OCI-LY3 (cell line): ENCODE measurements at regions not wholly inside any gene's neighbourhood (a gene's known extent, or its start where the extent isn't known, plus 50 kb on each side); places are given as distances from the start of the nearest gene placed in this dataset.

Source experiments
- H2AFZ ChIP-seq: fragments of 200-600, 300-600 bp; shearing (Covaris generic); 2 replicates; pipeline ENCODE4 v1.6.0; 2014; ENCODE audit warnings: antibody characterized with exemption, low read depth, low read length
- H3K27ac ChIP-seq: fragments of 200-600, 300-600 bp; sonication (generic); 2 replicates; pipeline ENCODE4 v1.5.1; 2014; ENCODE audit warnings: mild to moderate bottlenecking, low read length, moderate library complexity, mixed read lengths
- H3K27me3 ChIP-seq: fragments of 200-600, 300-600 bp; sonication (generic); 2 replicates; pipeline ENCODE4 v1.6.1; 2014; ENCODE audit warnings: low read depth, low read length, mixed read lengths
- H3K36me3 ChIP-seq: fragments of 200-600, 300-600 bp; sonication (generic); replicated peaks from 2 replicates; pipeline ENCODE3; 2014; ENCODE audit warnings: low read depth, low read length, mixed read lengths
- H3K4me1 ChIP-seq: fragments of 300-600, 200-600 bp; sonication (generic); 2 replicates; pipeline ENCODE4 v1.6.1; 2014; ENCODE audit warnings: low read length, mixed read lengths
- H3K4me2 ChIP-seq: fragments of 200-600, 300-600 bp; sonication (generic); 2 replicates; pipeline ENCODE4 v1.6.1; 2014; ENCODE audit warnings: low read length, mixed read lengths
- H3K4me3 ChIP-seq: fragments of 300-600, 200-600 bp; sonication (generic); 2 replicates; pipeline ENCODE4 v1.5.1; 2014; ENCODE audit warnings: antibody characterized with exemption, mild to moderate bottlenecking, low read length, moderate library complexity
- H3K79me2 ChIP-seq: fragments of 300-600, 200-600 bp; shearing (Covaris generic); 2 replicates; pipeline ENCODE4 v1.6.1; 2014; ENCODE audit warnings: mild to moderate bottlenecking, low read length, mixed read lengths
- H3K9ac ChIP-seq: fragments of 300-600, 200-600 bp; shearing (Covaris generic); 2 replicates; pipeline ENCODE4 v1.6.0; 2014; ENCODE audit warnings: mild to moderate bottlenecking, low read length, moderate library complexity
- H3K9me3 ChIP-seq: fragments of 200-600, 300-600 bp; shearing (Covaris generic); 2 replicates; pipeline ENCODE4 v1.6.1; 2014; ENCODE audit warnings: low read length, mixed read lengths; ENCODE audit not compliant: insufficient read depth
- H4K20me1 ChIP-seq: fragments of 200-600, 300-600 bp; sonication (generic); 2 replicates; pipeline ENCODE4 v1.6.1; 2016; ENCODE audit warnings: low read length, mixed read lengths; ENCODE audit not compliant: insufficient read depth
- EZH2phosphoT487 ChIP-seq: fragments of 200-600 bp; shearing (Covaris generic); IDR thresholded peaks from 2 replicates; pipeline ENCODE4 v1.6.1; 2018; ENCODE audit warnings: antibody characterized with exemption, mixed run types, low read depth
- TF ChIP-seq, protein P1 (sequence below): fragments of 200-600, 300-600 bp; sonication (generic); IDR thresholded peaks from 2 replicates; pipeline ENCODE4 v1.5.1; 2014; ENCODE audit warnings: antibody characterized with exemption, low read length, low read depth

DNA sequence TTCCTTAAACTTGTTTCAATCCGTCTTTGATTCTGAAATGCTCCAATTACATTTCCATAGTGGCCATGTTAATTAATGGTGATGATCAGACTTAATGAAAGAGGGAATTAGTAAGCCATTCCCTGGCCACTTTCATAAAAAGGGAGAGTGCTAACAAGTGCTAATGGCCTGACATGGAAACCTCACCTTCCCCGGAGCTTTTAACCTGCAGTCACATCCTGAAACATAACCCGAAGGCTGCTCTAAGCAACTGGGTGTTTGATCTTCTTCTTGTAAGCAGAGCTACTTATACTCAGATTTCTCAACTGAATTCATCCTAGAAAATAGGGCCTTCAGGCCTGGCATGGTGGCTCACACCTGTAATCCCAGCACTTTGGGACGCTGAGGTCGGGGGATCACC lies 67.1 kb upstream of the ZMYND8 start:
- Histone ChIP-seq H3K9ac (no peak overlapping the region), H2AFZ (no peak overlapping the region), H3K27me3 (no peaks in the 10 kb centered on the region), H3K4me2 (no peak overlapping the region), H4K20me1 (no peaks in the 10 kb centered on the region), H3K4me3 (no peak overlapping the region), H3K9me3 (peaks cover 19% of the 10 kb centered on the region), H3K79me2 (no peaks in the 10 kb centered on the region), H3K27ac (no peak overlapping the region), H3K4me1 (peaks cover 12% of the 10 kb centered on the region), H3K36me3 (peaks cover 8% of the 10 kb centered on the region)
- TF ChIP-seq, protein P1, sequence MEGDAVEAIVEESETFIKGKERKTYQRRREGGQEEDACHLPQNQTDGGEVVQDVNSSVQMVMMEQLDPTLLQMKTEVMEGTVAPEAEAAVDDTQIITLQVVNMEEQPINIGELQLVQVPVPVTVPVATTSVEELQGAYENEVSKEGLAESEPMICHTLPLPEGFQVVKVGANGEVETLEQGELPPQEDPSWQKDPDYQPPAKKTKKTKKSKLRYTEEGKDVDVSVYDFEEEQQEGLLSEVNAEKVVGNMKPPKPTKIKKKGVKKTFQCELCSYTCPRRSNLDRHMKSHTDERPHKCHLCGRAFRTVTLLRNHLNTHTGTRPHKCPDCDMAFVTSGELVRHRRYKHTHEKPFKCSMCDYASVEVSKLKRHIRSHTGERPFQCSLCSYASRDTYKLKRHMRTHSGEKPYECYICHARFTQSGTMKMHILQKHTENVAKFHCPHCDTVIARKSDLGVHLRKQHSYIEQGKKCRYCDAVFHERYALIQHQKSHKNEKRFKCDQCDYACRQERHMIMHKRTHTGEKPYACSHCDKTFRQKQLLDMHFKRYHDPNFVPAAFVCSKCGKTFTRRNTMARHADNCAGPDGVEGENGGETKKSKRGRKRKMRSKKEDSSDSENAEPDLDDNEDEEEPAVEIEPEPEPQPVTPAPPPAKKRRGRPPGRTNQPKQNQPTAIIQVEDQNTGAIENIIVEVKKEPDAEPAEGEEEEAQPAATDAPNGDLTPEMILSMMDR: no peak
- TF ChIP-seq EZH2phosphoT487: no peak

DNA sequence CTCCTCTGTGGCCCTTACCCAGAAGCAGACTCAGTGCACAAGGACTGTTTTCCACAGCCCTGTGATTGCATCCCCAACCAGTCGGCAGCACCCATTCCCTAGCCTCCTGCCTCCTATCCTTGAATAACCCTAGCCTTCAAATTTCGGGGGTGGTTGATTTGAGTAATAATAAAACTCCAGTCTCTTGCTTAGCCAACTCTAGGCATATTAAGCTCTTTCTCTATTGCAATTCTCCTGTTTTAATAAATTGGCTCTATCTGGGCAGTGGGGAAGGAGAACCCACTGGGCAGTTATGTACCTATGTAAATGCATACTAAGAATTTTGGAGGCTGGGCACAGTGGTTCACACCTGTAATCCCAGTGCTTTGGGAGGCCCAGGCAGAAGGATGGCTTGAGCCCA lies 70.6 kb upstream of the ZMYND8 start:
- peaks cover 19% of the 10 kb centered on the region for H3K9me3 ChIP-seq
- TF ChIP-seq, protein P1: no peak
- peaks cover 8% of the 10 kb centered on the region for H3K36me3 ChIP-seq
- H3K79me2 ChIP-seq: no peaks in the 10 kb centered on the region
- H3K27me3 ChIP-seq: no peaks in the 10 kb centered on the region
- no peak overlapping the region for H3K4me3 ChIP-seq
- H2AFZ ChIP-seq: no peak overlapping the region
- H3K4me1 ChIP-seq: peaks cover 13% of the 10 kb centered on the region
- no peak overlapping the region for H3K27ac ChIP-seq
- no peak overlapping the region for H3K9ac ChIP-seq
- H3K4me2 ChIP-seq: no peak overlapping the region
- H4K20me1 ChIP-seq: no peaks in the 10 kb centered on the region

DNA sequence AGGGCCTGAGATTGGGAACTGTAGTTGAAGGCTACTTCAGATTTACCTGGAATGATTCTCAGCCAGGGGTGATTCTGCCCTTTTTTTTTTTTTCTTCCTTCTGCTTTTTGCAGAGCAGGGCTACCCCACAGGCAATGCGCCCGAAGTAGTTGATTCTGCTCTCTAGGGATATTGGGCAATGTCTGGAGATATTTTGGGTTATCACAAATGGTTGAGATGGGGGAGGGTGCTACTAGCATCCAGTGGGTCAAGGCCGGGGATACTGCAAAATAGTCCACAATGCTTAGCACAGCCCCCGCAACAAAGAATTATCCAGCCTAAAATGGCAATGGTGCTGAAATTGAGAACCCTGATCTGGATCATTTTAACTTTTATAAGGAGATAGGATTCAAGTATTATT lies 71.2 kb upstream of the ZMYND8 start:
- H3K4me3 ChIP-seq: no peak overlapping the region
- H3K36me3 ChIP-seq: peaks cover 8% of the 10 kb centered on the region
- H3K27me3 ChIP-seq: no peaks in the 10 kb centered on the region
- H3K9ac ChIP-seq: no peak overlapping the region
- no peak overlapping the region for H3K27ac ChIP-seq
- TF ChIP-seq, protein P1: no peak
- TF ChIP-seq EZH2phosphoT487: no peak
- H3K9me3 ChIP-seq: peaks cover 19% of the 10 kb centered on the region
- no peaks in the 10 kb centered on the region for H3K79me2 ChIP-seq
- H3K4me1 ChIP-seq: peaks cover 20% of the 10 kb centered on the region
- no peaks in the 10 kb centered on the region for H4K20me1 ChIP-seq
- no peak overlapping the region for H2AFZ ChIP-seq
- H3K4me2 ChIP-seq: no peak overlapping the region

DNA sequence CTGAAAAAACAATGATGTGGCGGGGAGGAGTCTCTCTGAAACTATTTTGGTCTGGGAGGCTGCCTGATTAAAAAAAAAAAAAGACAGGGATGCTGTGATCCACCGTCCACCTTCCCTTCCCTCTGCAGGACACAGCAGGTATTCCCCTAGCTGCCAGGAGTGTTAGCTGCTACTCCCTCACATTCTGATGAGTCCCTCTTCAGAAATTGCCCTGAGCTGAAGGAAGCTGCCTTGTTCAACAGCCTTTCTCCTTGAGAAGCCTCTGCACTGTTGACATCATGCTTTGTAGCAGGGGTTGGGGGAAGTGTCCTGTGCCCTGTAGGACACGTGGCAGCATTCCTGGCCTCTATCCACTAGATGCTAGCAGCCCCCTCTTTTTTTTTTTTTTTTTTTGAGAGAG lies 71.7 kb upstream of the ZMYND8 start:
- Histone ChIP-seq H2AFZ (no peak overlapping the region), H3K27ac (no peak overlapping the region), H3K9me3 (peaks cover 19% of the 10 kb centered on the region)

More for the DNA sequence above, 71.7 kb upstream of the ZMYND8 start:
- Histone ChIP-seq H3K79me2 (no peaks in the 10 kb centered on the region), H3K4me2 (no peak overlapping the region), H3K4me3 (no peak overlapping the region), H3K27me3 (no peaks in the 10 kb centered on the region), H3K4me1 (peaks cover 24% of the 10 kb centered on the region), H4K20me1 (no peaks in the 10 kb centered on the region), H3K9ac (no peak overlapping the region), H3K36me3 (peaks cover 8% of the 10 kb centered on the region)
- no peak for TF ChIP-seq EZH2phosphoT487
- TF ChIP-seq, protein P1: no peak
